IMR-90 (cell line): ENCODE measurements at regions not wholly inside any gene's neighbourhood (a gene's known extent, or its start where the extent isn't known, plus 50 kb on each side); places are given as distances from the start of the nearest gene placed in this dataset.

Experiments
- ATAC-seq: fragments of 200-7000 bp; cut with Tn5 transposase; 2 replicates; pipeline ENCODE4 v1.9.1; 2020; ENCODE audit warnings: low read depth, mild to moderate bottlenecking, moderate library complexity
- BruUV-seq: library from RNA; stranded (reverse); fragments of 400-500 nt; replicated peaks from 2 replicates; lab custom pipeline; 2021; lab: Mats Ljungman, UMichigan
- CTCF ChIA-PET: fragments of 300-600 bp; formaldehyde crosslinking; extraction: SDS; loops from one replicate; lab custom pipeline; 2021; ENCODE audit warnings: antibody characterized with exemption; lab: Yijun Ruan, JAX
- POLR2A ChIA-PET: fragments of 300-600 bp; sonication (Branson Sonifier 250); formaldehyde crosslinking; loops from one replicate; lab custom pipeline; 2022; ENCODE audit warnings: antibody characterized with exemption; ENCODE audit not compliant: unreplicated experiment; lab: Charles Lee
- DNase-seq: peaks from one replicate; pipeline ENCODE4 v3.0.0; 2013
- H2AFZ ChIP-seq: replicated peaks from 2 replicates; pipeline ENCODE3; 2013; ENCODE audit warnings: low read length, mild to moderate bottlenecking; ENCODE audit not compliant: poor library complexity
- H2AK5ac ChIP-seq: 2 replicates; pipeline ENCODE4 v1.6.1; 2013; ENCODE audit warnings: low read depth, low read length, inconsistent platforms
- H2AK9ac ChIP-seq: replicated peaks from 2 replicates; pipeline ENCODE3; 2013; ENCODE audit warnings: mild to moderate bottlenecking, low read depth, low read length, moderate library complexity; ENCODE audit not compliant: poor library complexity
- H2BK120ac ChIP-seq: 2 replicates; pipeline ENCODE4 v1.6.1; 2013; ENCODE audit warnings: low read depth, low read length, inconsistent platforms
- H2BK15ac ChIP-seq: 3 replicates; pipeline ENCODE4 v1.6.1; 2013; ENCODE audit warnings: low read depth, low read length, inconsistent platforms
- H2BK20ac ChIP-seq: 2 replicates; pipeline ENCODE4 v1.6.1; 2013; ENCODE audit warnings: low read depth, mild to moderate bottlenecking, inconsistent platforms, low read length, moderate library complexity
- H2BK5ac ChIP-seq: 2 replicates; pipeline ENCODE4 v1.6.1; 2013; ENCODE audit warnings: mild to moderate bottlenecking, low read depth, low read length, inconsistent platforms; ENCODE audit not compliant: poor library complexity, severe bottlenecking
- H3K14ac ChIP-seq: replicated peaks from 2 replicates; pipeline ENCODE4 v1.6.1; 2013; ENCODE audit warnings: low read depth, low read length, inconsistent platforms
- H3K18ac ChIP-seq: 2 replicates; pipeline ENCODE4 v1.6.1; 2013; ENCODE audit warnings: low read depth, low read length, control low read depth
- H3K23ac ChIP-seq: 2 replicates; pipeline ENCODE4 v1.6.1; 2013; ENCODE audit warnings: low read depth, low read length, inconsistent platforms
- H3K27ac ChIP-seq: 2 replicates; pipeline ENCODE4 v1.5.1; 2013; ENCODE audit warnings: mild to moderate bottlenecking, control low read depth, low read length; ENCODE audit not compliant: insufficient read depth
- H3K27me3 ChIP-seq: 2 replicates; pipeline ENCODE4 v1.6.1; 2013; ENCODE audit warnings: low read length; ENCODE audit not compliant: control insufficient read depth, insufficient read depth
- H3K36me3 ChIP-seq: 2 replicates; pipeline ENCODE4 v1.6.1; 2013; ENCODE audit warnings: low read length, mixed read lengths; ENCODE audit not compliant: control insufficient read depth, insufficient read depth
- H3K4ac ChIP-seq: 2 replicates; pipeline ENCODE4 v1.6.1; 2013; ENCODE audit warnings: low read depth, low read length, inconsistent platforms
- H3K4me1 ChIP-seq: 2 replicates; pipeline ENCODE4 v1.6.1; 2013; ENCODE audit warnings: low read length, mixed read lengths; ENCODE audit not compliant: control insufficient read depth, insufficient read depth
- H3K4me2 ChIP-seq: 2 replicates; pipeline ENCODE4 v1.6.1; 2013; ENCODE audit warnings: low read depth, mild to moderate bottlenecking, control low read depth, low read length, moderate library complexity
- H3K4me3 ChIP-seq: 2 replicates; pipeline ENCODE4 v1.5.1; 2013; ENCODE audit warnings: low read depth, mild to moderate bottlenecking, control low read depth, low read length, moderate library complexity; ENCODE audit not compliant: insufficient read depth
- H3K56ac ChIP-seq: 2 replicates; pipeline ENCODE4 v1.6.1; 2013; ENCODE audit warnings: low read length, inconsistent platforms; ENCODE audit not compliant: insufficient read depth; ENCODE audit errors: extremely low read depth
- H3K79me1 ChIP-seq, 2 experiments: 2 replicates each; pipeline ENCODE4 v1.6.1; 2013; ENCODE audit warnings: low read length in 2 of 2, inconsistent platforms in 1 of 2, low read depth in 1 of 2
- H3K9ac ChIP-seq: 2 replicates; pipeline ENCODE4 v1.6.1; 2013; ENCODE audit warnings: low read depth, low read length, control low read depth
- H3K9me1 ChIP-seq: 2 replicates; pipeline ENCODE4 v1.6.1; 2013; ENCODE audit warnings: low read length, inconsistent platforms; ENCODE audit not compliant: insufficient read depth
- H3K9me3 ChIP-seq: 2 replicates; pipeline ENCODE4 v1.6.1; 2013; ENCODE audit warnings: low read length; ENCODE audit not compliant: control insufficient read depth, insufficient read depth
- H4K20me1 ChIP-seq: 2 replicates; pipeline ENCODE4 v1.6.1; 2013; ENCODE audit warnings: low read length, inconsistent platforms; ENCODE audit not compliant: insufficient read depth
- H4K5ac ChIP-seq: 2 replicates; pipeline ENCODE4 v1.6.1; 2013; ENCODE audit warnings: mild to moderate bottlenecking, low read depth, low read length, control low read depth
- H4K8ac ChIP-seq, 2 experiments: 2 replicates each; pipeline ENCODE4 v1.6.1; 2013; ENCODE audit warnings: low read depth in 2 of 2, low read length in 2 of 2, control low read depth in 1 of 2, inconsistent platforms in 1 of 2
- H4K91ac ChIP-seq: 2 replicates; pipeline ENCODE4 v1.6.1; 2013; ENCODE audit warnings: low read depth, low read length, inconsistent platforms; ENCODE audit not compliant: insufficient read depth
- BHLHE40 ChIP-seq: fragments of 150-350 bp; IDR thresholded peaks from 2 replicates; pipeline ENCODE4 v1.6.1; 2016; ENCODE audit warnings: mild to moderate bottlenecking, low read depth, low read length
- FOS ChIP-seq: fragments of 150-350 bp; IDR thresholded peaks from 2 replicates; pipeline ENCODE4 v1.6.1; 2016; ENCODE audit warnings: low read depth, low read length
- MAFK ChIP-seq: IDR thresholded peaks from 2 replicates; pipeline ENCODE4 v1.6.1; 2012; ENCODE audit warnings: low read depth, low read length, improper control_type of control experiment
- POLR2A ChIP-seq: IDR thresholded peaks from 2 replicates; pipeline ENCODE4 v1.6.1; 2012; ENCODE audit warnings: mild to moderate bottlenecking, low read depth, low read length
- RAD21 ChIP-seq: IDR thresholded peaks from 2 replicates; pipeline ENCODE4 v1.6.1; 2012; ENCODE audit warnings: low read length, improper control_type of control experiment
- SMC3 ChIP-seq: fragments of 150-350 bp; IDR thresholded peaks from 2 replicates; pipeline ENCODE4 v1.6.1; 2016; ENCODE audit warnings: low read depth, mild to moderate bottlenecking, antibody characterized with exemption, low read length, moderate library complexity
- whole genome bisulfite sequencing, 2 experiments: methylation state at CpG; one replicate each; pipeline versions ENCODE4 v1.1.5 to v1.1.7; 2013; ENCODE audit warnings: missing lambda C conversion rate in 2 of 2; ENCODE audit not compliant: insufficient read length in 1 of 2; ENCODE audit errors: extremely low coverage in 2 of 2; 5-methylcytosine and 5-hydroxymethylcytosine counted together
- dilution Hi-C: fragments of 300-500 bp; cut with HindIII; formaldehyde crosslinking; loops from one replicate; pipeline ENCODE4 v1.14.3; 2018; ENCODE audit warnings: low sequenced_read_pairs; ENCODE audit not compliant: unreplicated experiment
- in situ Hi-C: fragments of 300-500 bp; cut with MboI; formaldehyde crosslinking; loops from 3 replicates; pipeline ENCODE4 v1.14.3; 2019; ENCODE audit warnings: low sequenced_read_pairs, inconsistent platforms, mixed read lengths
- intact Hi-C: fragments of 100-400 bp; cut with micrococcal nuclease; formaldehyde crosslinking; loops from 2 replicates; pipeline ENCODE4 v1.10.0; 2022
- TF ChIP-seq, protein P1 (sequence below): conservative IDR thresholded peaks from 2 replicates; pipeline ENCODE4 v1.5.1; 2012; ENCODE audit warnings: mild to moderate bottlenecking, low read depth, low read length, improper control_type of control experiment

DNA sequence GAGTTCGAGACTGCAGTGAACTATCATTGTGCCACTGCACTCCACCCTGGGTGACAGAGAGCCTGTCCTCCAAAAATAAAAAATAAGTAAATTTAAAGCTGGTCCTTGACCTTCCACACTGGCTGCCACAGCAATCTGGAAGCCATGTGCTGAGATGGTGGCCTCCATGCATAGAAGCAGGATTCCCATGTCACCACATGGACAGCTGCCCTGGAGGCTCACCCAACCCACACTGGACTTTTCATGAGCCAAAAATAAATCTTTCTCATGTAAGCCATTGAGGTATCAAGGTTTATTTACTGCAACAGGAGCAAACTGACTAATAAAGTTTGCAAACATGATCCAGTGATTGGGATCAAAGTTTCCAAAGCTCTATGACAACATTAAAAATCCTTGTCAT is 88.5 kb downstream of the SETD4 start:
- H3K14ac ChIP-seq, result no peak overlapping the region
- no CpG with 5 or more reads among the region's 1 CpG for WGBS, 2 experiments
- ATAC-seq, result no peak
- H3K27me3 ChIP-seq, result peaks cover 42% of the 10 kb centered on the region
- H2BK120ac ChIP-seq, result no peak overlapping the region
- no peaks in the 10 kb centered on the region for H4K20me1 ChIP-seq
- H3K23ac ChIP-seq, result no peak overlapping the region
- BruUV-seq, result no TSS peak
- no peak overlapping the region for H2BK5ac ChIP-seq
- no peak for DNase-seq
- no peak overlapping the region for H2BK15ac ChIP-seq
- in situ Hi-C loops, result no loop called here
- intact Hi-C loops, result no loop called here
- H3K4me3 ChIP-seq, result no peak overlapping the region
- POLR2A ChIA-PET, result no interaction called here
- no peak overlapping the region for H2AK5ac ChIP-seq
- H4K91ac ChIP-seq, result no peak overlapping the region
- H3K36me3 ChIP-seq, result no peaks in the 10 kb centered on the region
- H2AFZ ChIP-seq, result no peak overlapping the region
- no peaks in the 10 kb centered on the region for H3K9me3 ChIP-seq
- CTCF ChIA-PET, result no interaction called here
- H3K4ac ChIP-seq, result no peak overlapping the region
- H4K5ac ChIP-seq, result no peak overlapping the region
- H2AK9ac ChIP-seq, result no peak overlapping the region
- H4K8ac ChIP-seq, result no peak overlapping the region
- H3K56ac ChIP-seq, result no peak overlapping the region
- no peak overlapping the region for H3K4me2 ChIP-seq
- no peak overlapping the region for H3K27ac ChIP-seq
- no peaks in the 10 kb centered on the region for H3K79me1 ChIP-seq
- dilution Hi-C loops, result no loop called here
- TF ChIP-seq, protein P1, sequence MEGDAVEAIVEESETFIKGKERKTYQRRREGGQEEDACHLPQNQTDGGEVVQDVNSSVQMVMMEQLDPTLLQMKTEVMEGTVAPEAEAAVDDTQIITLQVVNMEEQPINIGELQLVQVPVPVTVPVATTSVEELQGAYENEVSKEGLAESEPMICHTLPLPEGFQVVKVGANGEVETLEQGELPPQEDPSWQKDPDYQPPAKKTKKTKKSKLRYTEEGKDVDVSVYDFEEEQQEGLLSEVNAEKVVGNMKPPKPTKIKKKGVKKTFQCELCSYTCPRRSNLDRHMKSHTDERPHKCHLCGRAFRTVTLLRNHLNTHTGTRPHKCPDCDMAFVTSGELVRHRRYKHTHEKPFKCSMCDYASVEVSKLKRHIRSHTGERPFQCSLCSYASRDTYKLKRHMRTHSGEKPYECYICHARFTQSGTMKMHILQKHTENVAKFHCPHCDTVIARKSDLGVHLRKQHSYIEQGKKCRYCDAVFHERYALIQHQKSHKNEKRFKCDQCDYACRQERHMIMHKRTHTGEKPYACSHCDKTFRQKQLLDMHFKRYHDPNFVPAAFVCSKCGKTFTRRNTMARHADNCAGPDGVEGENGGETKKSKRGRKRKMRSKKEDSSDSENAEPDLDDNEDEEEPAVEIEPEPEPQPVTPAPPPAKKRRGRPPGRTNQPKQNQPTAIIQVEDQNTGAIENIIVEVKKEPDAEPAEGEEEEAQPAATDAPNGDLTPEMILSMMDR, result no peak
- TF ChIP-seq RAD21 (no peak), MAFK (no peak), FOS (no peak), POLR2A (no peak), BHLHE40 (no peak), SMC3 (no peak)
- H3K18ac ChIP-seq, result no peak overlapping the region
- no peak overlapping the region for H3K9ac ChIP-seq
- H2BK20ac ChIP-seq, result no peak overlapping the region
- H3K9me1 ChIP-seq, result no peaks in the 10 kb centered on the region
- no peaks in the 10 kb centered on the region for H3K4me1 ChIP-seq
